ENCODE measurements at regions not wholly inside any gene's neighbourhood (a gene's known extent, or its start where the extent isn't known, plus 50 kb on each side); places are given as distances from the start of the nearest gene placed in this dataset.

GRCh38 chr9:75230469-75230868 is 142.2 kb downstream of the OSTF1 start:
- no peak for TF ChIP-seq CTCF (conservative IDR thresholded peaks at IDR 0.05)
- TF ChIP-seq EZH2 (IDR thresholded peaks at IDR 0.05; ENCODE audit: low read depth), result no peak
